ENCODE measurements at regions not wholly inside any gene's neighbourhood (a gene's known extent, or its start where the extent isn't known, plus 50 kb on each side); places are given as distances from the start of the nearest gene placed in this dataset.

- 78% methylated on average over 8 of the region's 8 CpGs for WGBS
- no peak for DNase-seq (ENCODE audit: low spot score)
Measured at GRCh38 chr15:69758810-69759790, 306.5 kb downstream of the RPLP1 start.

GRCh38 chr15:69760258-69760845, 307.7 kb downstream of the RPLP1 start:
- peak overlapping the region; percentile 37 to 69 for H3K27ac ChIP-seq (ENCODE audit: low read depth in 1 of 2, low read length in 2 of 2)
- no peaks in the 10 kb centered on the region for H3K36me3 ChIP-seq (ENCODE audit: control insufficient read depth in 4 of 4, insufficient read depth in 3 of 4, low read depth in 1 of 4, low read length in 3 of 4)
- no peak overlapping the region for H3K9ac ChIP-seq (ENCODE audit: low read depth in 1 of 2, low read length in 2 of 2)
- no peaks in the 10 kb centered on the region for H3K9me3 ChIP-seq (ENCODE audit: control insufficient read depth in 4 of 4, low read length in 3 of 4)
- H3K4me3 ChIP-seq (ENCODE audit: low read depth in 1 of 3, low read length in 3 of 3), result no peak overlapping the region
- 60% methylated on average over 3 of the region's 3 CpGs for WGBS
- no peaks in the 10 kb centered on the region for H3K27me3 ChIP-seq (ENCODE audit: control insufficient read depth in 4 of 4, insufficient read depth in 4 of 4, low read length in 3 of 4)
- DNase-seq (ENCODE audit: low spot score), result no peak
- no peaks in the 10 kb centered on the region for H3K4me1 ChIP-seq (ENCODE audit: control insufficient read depth in 4 of 4, insufficient read depth in 4 of 4, low read length in 3 of 4)
- no peak for TF ChIP-seq GABPA (IDR thresholded peaks at IDR 0.05 in 1 of 2, conservative IDR thresholded peaks at IDR 0.05 in 1 of 2)
- no peak for TF ChIP-seq SP1 (IDR thresholded peaks at IDR 0.05)
- TF ChIP-seq RXRA (IDR thresholded peaks at IDR 0.05), result no peak
- TF ChIP-seq NR2F2 (IDR thresholded peaks at IDR 0.05), result no peak
- TF ChIP-seq RAD21 (IDR thresholded peaks at IDR 0.05), result no peak
- TF ChIP-seq REST (IDR thresholded peaks at IDR 0.05), result no peak

More at GRCh38 chr15:69758810-69759790, 306.5 kb downstream of the RPLP1 start:
- no peak overlapping the region for H3K9ac ChIP-seq (ENCODE audit: low read depth in 1 of 2, low read length in 2 of 2)
- no peak overlapping the region for H3K4me3 ChIP-seq (ENCODE audit: low read depth in 1 of 3, low read length in 3 of 3)
- peak overlapping the region in 1 of 2 donors; percentile 69 for H3K27ac ChIP-seq (ENCODE audit: low read depth in 1 of 2, low read length in 2 of 2)
- H3K9me3 ChIP-seq (ENCODE audit: control insufficient read depth in 4 of 4, low read length in 3 of 4), result no peaks in the 10 kb centered on the region
- no peaks in the 10 kb centered on the region for H3K4me1 ChIP-seq (ENCODE audit: control insufficient read depth in 4 of 4, insufficient read depth in 4 of 4, low read length in 3 of 4)
- no peaks in the 10 kb centered on the region for H3K36me3 ChIP-seq (ENCODE audit: control insufficient read depth in 4 of 4, insufficient read depth in 3 of 4, low read depth in 1 of 4, low read length in 3 of 4)
- no peaks in the 10 kb centered on the region for H3K27me3 ChIP-seq (ENCODE audit: control insufficient read depth in 4 of 4, insufficient read depth in 4 of 4, low read length in 3 of 4)
- TF ChIP-seq GABPA (IDR thresholded peaks at IDR 0.05 in 1 of 2, conservative IDR thresholded peaks at IDR 0.05 in 1 of 2), result peak; percentile 24 to 36
- TF ChIP-seq ZBTB33 (IDR thresholded peaks at IDR 0.05), result no peak

- no peak for DNase-seq (ENCODE audit: low spot score)
- Histone ChIP-seq H3K9ac (ENCODE audit: low read depth in 1 of 2, low read length in 2 of 2) (no peak overlapping the region), H3K27ac (ENCODE audit: low read depth in 1 of 2, low read length in 2 of 2) (peak overlapping the region; percentile 38 to 55), H3K36me3 (ENCODE audit: control insufficient read depth in 4 of 4, insufficient read depth in 3 of 4, low read depth in 1 of 4, low read length in 3 of 4) (no peaks in the 10 kb centered on the region), H3K9me3 (ENCODE audit: control insufficient read depth in 4 of 4, low read length in 3 of 4) (no peaks in the 10 kb centered on the region), H3K4me3 (ENCODE audit: low read depth in 1 of 3, low read length in 3 of 3) (no peak overlapping the region), H3K27me3 (ENCODE audit: control insufficient read depth in 4 of 4, insufficient read depth in 4 of 4, low read length in 3 of 4) (no peaks in the 10 kb centered on the region), H3K4me1 (ENCODE audit: control insufficient read depth in 4 of 4, insufficient read depth in 4 of 4, low read length in 3 of 4) (no peaks in the 10 kb centered on the region)
- WGBS, result 72% methylated on average over 7 of the region's 7 CpGs
- TF ChIP-seq NR2F2 (IDR thresholded peaks at IDR 0.05) (no peak), RXRA (IDR thresholded peaks at IDR 0.05) (no peak), HNF4A (conservative IDR thresholded peaks at IDR 0.05) (no peak), RAD21 (IDR thresholded peaks at IDR 0.05) (peak; percentile 12 to 18), TAF1 (conservative IDR thresholded peaks at IDR 0.05) (no peak), YY1 (IDR thresholded peaks at IDR 0.05) (no peak), HNF4G (IDR thresholded peaks at IDR 0.05) (no peak), FOXA1 (IDR thresholded peaks at IDR 0.05) (no peak), FOXA2 (IDR thresholded peaks at IDR 0.05) (no peak), REST (IDR thresholded peaks at IDR 0.05) (no peak)
Measured at GRCh38 chr15:69760890-69761568, 308.4 kb downstream of the RPLP1 start.

All from liver (tissue), 7 donors.